Type B pancreatic cell (in vitro differentiated cells): ENCODE measurements at regions not wholly inside any gene's neighbourhood (a gene's known extent, or its start where the extent isn't known, plus 50 kb on each side); places are given as distances from the start of the nearest gene placed in this dataset.

Source experiments
- DNase-seq: peaks from one replicate; pipeline ENCODE4 v3.0.0; 2021; ENCODE audit warnings: mixed read lengths; ENCODE audit not compliant: unreplicated experiment; ENCODE audit errors: extremely low spot score
- H3K27ac Mint-ChIP-seq: 2 replicates; pipeline ENCODE4 v1.8.0; 2021; ENCODE audit warnings: mild to moderate bottlenecking, mixed read lengths
- H3K27me3 Mint-ChIP-seq: 2 replicates; pipeline ENCODE4 v1.8.0; 2021; ENCODE audit warnings: mixed read lengths
- H3K36me3 Mint-ChIP-seq: 2 replicates; pipeline ENCODE4 v1.8.0; 2021; ENCODE audit warnings: mixed read lengths
- H3K4me1 Mint-ChIP-seq: one replicate; pipeline ENCODE4 v1.8.0; 2021; ENCODE audit warnings: mixed read lengths; ENCODE audit not compliant: unreplicated experiment
- H3K4me3 Mint-ChIP-seq: 2 replicates; pipeline ENCODE4 v1.8.0; 2021; ENCODE audit warnings: mild to moderate bottlenecking, mixed read lengths
- H3K9me3 Mint-ChIP-seq: 2 replicates; pipeline ENCODE4 v1.8.0; 2021; ENCODE audit warnings: mixed read lengths
- TF ChIP-seq, protein P1 (sequence below): fragments of 200-600 bp; sonication (generic); conservative IDR thresholded peaks from 2 replicates; pipeline ENCODE4 v1.5.0; 2021; ENCODE audit warnings: antibody characterized with exemption, mild to moderate bottlenecking

DNA sequence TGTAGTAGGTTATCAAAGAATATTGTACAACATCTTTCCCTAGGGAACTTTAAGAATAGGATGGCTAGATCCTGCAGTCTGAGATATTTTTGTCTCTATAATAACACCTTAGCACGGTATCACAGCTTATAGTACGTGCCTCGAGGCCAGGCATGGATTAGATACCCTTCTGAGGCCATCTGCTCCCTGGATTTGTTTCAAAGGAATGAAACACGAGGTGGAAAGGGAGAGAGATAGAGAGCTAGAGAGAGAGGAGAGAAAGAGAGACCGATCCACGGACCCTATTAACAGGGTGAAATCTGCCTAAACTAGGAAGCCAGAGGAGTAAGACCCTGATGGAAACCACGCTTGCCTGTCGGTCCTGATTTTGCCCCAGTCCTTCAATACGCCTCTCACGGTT, 92.5 kb downstream of the CD83 start:
- TF ChIP-seq, protein P1, sequence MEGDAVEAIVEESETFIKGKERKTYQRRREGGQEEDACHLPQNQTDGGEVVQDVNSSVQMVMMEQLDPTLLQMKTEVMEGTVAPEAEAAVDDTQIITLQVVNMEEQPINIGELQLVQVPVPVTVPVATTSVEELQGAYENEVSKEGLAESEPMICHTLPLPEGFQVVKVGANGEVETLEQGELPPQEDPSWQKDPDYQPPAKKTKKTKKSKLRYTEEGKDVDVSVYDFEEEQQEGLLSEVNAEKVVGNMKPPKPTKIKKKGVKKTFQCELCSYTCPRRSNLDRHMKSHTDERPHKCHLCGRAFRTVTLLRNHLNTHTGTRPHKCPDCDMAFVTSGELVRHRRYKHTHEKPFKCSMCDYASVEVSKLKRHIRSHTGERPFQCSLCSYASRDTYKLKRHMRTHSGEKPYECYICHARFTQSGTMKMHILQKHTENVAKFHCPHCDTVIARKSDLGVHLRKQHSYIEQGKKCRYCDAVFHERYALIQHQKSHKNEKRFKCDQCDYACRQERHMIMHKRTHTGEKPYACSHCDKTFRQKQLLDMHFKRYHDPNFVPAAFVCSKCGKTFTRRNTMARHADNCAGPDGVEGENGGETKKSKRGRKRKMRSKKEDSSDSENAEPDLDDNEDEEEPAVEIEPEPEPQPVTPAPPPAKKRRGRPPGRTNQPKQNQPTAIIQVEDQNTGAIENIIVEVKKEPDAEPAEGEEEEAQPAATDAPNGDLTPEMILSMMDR: no peak
- H3K4me3 Mint-ChIP-seq: peak overlapping the region; percentile 84
- peaks cover 5% of the 10 kb centered on the region for H3K27me3 Mint-ChIP-seq
- peaks cover 36% of the 10 kb centered on the region for H3K4me1 Mint-ChIP-seq
- no peaks in the 10 kb centered on the region for H3K9me3 Mint-ChIP-seq
- no peaks in the 10 kb centered on the region for H3K36me3 Mint-ChIP-seq
- no peak for DNase-seq
- peak overlapping the region; percentile 77 for H3K27ac Mint-ChIP-seq

DNA sequence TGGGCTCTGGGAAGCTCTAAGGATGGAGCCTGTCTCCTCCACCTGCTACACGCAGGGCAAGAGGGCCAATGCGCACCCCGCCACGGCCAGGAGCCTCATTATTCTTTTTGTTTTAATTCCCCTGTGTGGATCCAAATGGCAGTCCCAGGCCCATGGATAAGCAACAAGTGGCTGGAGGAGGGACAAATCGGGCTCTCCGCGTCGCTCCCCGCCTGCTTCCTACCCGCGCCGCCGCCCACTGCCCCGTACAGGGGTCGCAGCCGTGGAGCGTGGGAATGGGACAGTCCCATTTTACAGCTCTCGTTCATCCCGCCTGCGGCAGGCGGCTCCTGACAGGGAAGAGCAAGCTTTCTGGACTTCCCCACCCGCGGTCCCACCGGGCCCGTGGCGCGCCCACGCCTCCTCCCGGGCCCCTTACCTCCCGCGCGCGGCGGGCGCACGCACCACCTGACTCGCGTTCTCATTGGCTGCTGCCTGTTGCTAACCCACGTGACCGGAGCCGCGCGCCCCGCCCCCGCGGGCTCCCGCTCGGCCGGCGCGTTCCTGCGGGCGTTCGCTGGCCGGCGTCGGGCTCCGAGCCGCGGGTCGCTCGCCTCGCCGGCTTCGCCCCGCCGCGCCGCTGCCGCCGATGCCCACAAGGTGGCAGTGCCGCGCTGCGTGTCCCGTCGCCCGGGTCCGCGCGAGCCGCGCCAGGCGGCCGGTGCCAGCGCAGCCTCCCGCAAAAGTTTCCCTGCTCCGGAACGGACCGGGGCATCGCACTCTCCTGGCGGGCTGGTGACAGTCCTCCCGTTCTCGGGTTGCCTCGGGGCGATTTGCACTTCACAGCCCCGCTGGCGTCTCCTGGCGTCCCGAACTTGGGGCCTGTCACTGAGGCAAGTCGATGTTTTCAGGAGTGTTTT, 93.3 kb downstream of the CD83 start:
- TF ChIP-seq, protein P1: peak; percentile 80
- Mint-ChIP-seq H3K36me3 (no peaks in the 10 kb centered on the region), H3K4me3 (peak overlapping the region; percentile 89), H3K27ac (peak overlapping the region; percentile 85), H3K4me1 (peaks cover 36% of the 10 kb centered on the region), H3K9me3 (no peaks in the 10 kb centered on the region), H3K27me3 (peaks cover 5% of the 10 kb centered on the region)
- DNase-seq: peak; percentile 98

DNA sequence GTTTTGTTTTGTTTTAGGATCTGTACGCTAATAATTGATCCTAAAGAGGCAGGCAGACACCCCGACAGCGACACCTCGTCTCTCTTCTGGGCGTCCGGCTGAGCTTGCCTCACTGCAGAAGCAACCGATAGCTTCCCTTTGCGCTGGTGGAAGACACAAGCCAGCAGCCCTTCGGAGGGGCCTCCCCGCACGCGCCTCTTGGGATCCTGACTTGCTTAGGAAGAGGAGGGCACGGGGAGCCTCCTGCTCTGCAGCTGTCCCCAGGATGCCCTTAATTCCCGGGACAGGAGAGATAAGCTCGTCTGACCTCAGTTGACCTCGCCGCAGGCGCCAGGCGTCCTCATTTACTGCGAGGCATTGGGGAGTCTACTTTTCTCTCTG, 94.0 kb downstream of the CD83 start:
- DNase-seq: peak; percentile 74
- Mint-ChIP-seq H3K4me1 (peaks cover 36% of the 10 kb centered on the region), H3K9me3 (no peaks in the 10 kb centered on the region), H3K27ac (peak overlapping the region; percentile 85), H3K27me3 (peaks cover 7% of the 10 kb centered on the region), H3K36me3 (no peaks in the 10 kb centered on the region), H3K4me3 (peak overlapping the region; percentile 89)
- TF ChIP-seq, protein P1: no peak

DNA sequence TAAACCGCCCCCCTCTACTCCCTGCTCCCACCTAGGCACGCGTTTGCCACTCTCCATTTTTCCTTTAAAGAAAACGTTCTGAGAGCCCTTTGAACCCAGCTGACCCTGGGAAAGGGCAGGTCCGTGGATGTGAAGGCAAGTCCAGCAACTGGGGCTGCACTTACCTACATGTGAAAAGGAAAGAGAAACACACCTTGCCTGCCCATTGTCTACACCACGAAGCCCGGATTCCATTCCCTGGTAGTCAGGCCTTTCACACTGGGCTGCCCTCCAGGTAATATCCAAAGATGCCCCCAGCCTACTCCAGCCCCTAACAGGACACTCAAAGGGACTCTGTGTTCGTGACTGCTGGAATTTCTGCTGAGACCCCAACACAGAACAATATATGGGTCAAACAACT, 94.4 kb downstream of the CD83 start:
- peak overlapping the region; percentile 89 for H3K4me3 Mint-ChIP-seq
- DNase-seq: no peak
- H3K4me1 Mint-ChIP-seq: peaks cover 38% of the 10 kb centered on the region
- TF ChIP-seq, protein P1: no peak
- no peaks in the 10 kb centered on the region for H3K9me3 Mint-ChIP-seq
- H3K27me3 Mint-ChIP-seq: peaks cover 7% of the 10 kb centered on the region
- H3K36me3 Mint-ChIP-seq: no peaks in the 10 kb centered on the region
- peak overlapping the region; percentile 85 for H3K27ac Mint-ChIP-seq

DNA sequence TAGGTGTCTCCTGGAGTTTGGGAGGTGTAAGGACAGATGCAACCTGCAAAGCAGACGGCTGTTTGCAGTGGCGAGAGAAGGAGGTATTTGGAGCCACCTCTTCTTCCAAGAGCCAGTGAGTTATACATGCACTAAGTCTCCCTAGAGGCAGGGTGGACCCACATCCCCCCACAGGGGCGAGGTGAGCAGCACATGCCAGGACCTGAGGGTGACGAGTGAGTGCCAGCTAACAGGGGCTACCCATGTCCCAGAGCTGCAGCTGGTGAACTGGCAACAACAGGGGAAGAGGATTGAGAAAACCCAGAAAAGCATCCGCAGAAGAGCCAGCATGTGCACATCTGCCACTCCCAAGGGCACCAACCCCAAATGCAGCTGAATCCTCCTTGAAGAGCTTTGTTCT, 95.1 kb downstream of the CD83 start:
- H3K27ac Mint-ChIP-seq: no peak overlapping the region
- TF ChIP-seq, protein P1: no peak
- H3K9me3 Mint-ChIP-seq: no peaks in the 10 kb centered on the region
- DNase-seq: no peak
- peaks cover 36% of the 10 kb centered on the region for H3K4me1 Mint-ChIP-seq
- no peaks in the 10 kb centered on the region for H3K36me3 Mint-ChIP-seq
- H3K4me3 Mint-ChIP-seq: peak overlapping the region; percentile 89
- H3K27me3 Mint-ChIP-seq: peaks cover 7% of the 10 kb centered on the region
